Psoas muscle (tissue), 7 donors: ENCODE measurements at regions not wholly inside any gene's neighbourhood (a gene's known extent, or its start where the extent isn't known, plus 50 kb on each side); places are given as distances from the start of the nearest gene placed in this dataset.

ENCODE experiments used
- ATAC-seq, 4 donors: fragments of 200-7000 bp; cut with Tn5 transposase; one replicate each; pipeline ENCODE4 v1.9.1; 2020; ENCODE audit warnings: moderate library complexity in 3 of 4, mild to moderate bottlenecking in 2 of 4
- DNase-seq, 2 donors: peaks; one replicate each; pipeline ENCODE4 v3.0.0-alpha.2; 2020
- H3K27ac ChIP-seq: fragments of 200-600 bp; one replicate; pipeline ENCODE4 v1.8.0; 2022
- H3K27me3 ChIP-seq, 3 donors: fragments of 200-600 bp in 1 of 3; one replicate each; pipeline versions ENCODE4 v1.6.1 to v1.8.0; 2013 to 2022; ENCODE audit warnings: low read length in 2 of 3, mild to moderate bottlenecking in 2 of 3, moderate library complexity in 1 of 3; ENCODE audit not compliant: insufficient read depth in 3 of 3
- H3K36me3 ChIP-seq, 2 donors: fragments of 200-600 bp in 1 of 2; one replicate each; pipeline versions ENCODE4 v1.6.1 to v1.8.0; 2013 to 2022; ENCODE audit warnings: low read depth in 1 of 2, mild to moderate bottlenecking in 1 of 2, moderate library complexity in 1 of 2; ENCODE audit not compliant: insufficient read depth in 1 of 2
- H3K4me1 ChIP-seq: fragments of 200-600 bp; one replicate; pipeline ENCODE4 v1.8.0; 2022
- H3K4me3 ChIP-seq: fragments of 200-600 bp; one replicate; pipeline ENCODE4 v1.8.0; 2022; ENCODE audit warnings: mild to moderate bottlenecking
- H3K9me3 ChIP-seq: fragments of 200-600 bp; one replicate; pipeline ENCODE4 v1.8.0; 2022
- WGBS, 3 donors: extraction: QIAGEN DNeasy Blood & Tissue Kit; methylation state at CpG; one replicate each; pipeline versions ENCODE4 v1.1.6 to v1.1.7; 2013; 5-methylcytosine and 5-hydroxymethylcytosine counted together
- intact Hi-C, 2 donors: fragments of 100-400 bp; cut with DNase I; formaldehyde crosslinking; loops; one replicate each; pipeline versions ENCODE4 v1.11.0 to v1.14.2; 2022
- TF ChIP-seq, protein P1 (sequence below): fragments of 200-600 bp; IDR thresholded peaks from one replicate; pipeline ENCODE4 v1.8.0; 2022; ENCODE audit warnings: antibody characterized with exemption
- donor health status: healthy with polysubstance abuse.
- donor health status: DM: no; HTN: no; CAD: no; lungs with moderate emphysema.
- donor health status: Bipolar disorder and iron deficiency.
- donor health status: healthy.
- donor health status: DM: yes; HTN: yes; CAD: no.
- donor health status: DM: no; HTN: no; CAD: no.
- donor health status: DM: yes; HTN: yes; CAD: no.

DNA sequence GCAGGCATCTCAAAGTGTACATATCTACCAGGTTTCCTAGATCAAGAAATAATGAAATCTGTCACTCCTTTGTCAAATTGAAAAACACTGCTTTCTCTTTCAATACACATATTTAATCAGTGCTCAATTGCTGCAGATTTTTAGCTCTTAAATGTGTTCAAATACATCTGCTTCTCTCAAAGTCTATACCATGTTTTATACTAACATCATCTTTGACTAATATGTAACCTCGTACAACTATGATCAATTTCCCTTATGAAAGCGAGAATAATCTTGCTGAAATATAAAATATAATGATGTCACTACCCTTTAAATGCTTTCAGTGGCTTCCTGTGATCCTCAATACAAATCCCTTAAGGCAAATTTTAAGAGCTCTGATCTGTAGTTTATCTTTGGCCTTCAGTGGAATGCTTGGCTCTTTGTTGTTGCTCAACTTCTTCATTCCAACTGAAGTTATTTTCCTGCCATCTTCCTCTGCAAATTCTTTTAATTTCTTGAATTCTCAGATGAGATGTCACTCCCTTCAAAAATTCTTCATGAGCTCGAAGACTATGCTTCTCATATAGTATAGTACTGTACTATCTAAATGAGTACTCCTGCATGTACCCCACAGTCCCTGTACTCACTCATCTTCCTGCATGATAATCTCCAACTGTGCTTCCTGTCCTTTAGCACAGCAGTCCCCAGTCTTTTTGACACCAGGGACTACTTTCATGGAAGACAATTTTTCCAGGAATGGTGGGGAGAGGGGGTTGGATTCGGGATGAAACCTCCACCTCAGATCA lies 545.1 kb upstream of the GJE1 start:
- ATAC-seq (no peak), DNase-seq (no peak)
- H3K27me3 ChIP-seq = no peaks in the 10 kb centered on the region
- intact Hi-C loops = no loop called here
- TF ChIP-seq, protein P1, sequence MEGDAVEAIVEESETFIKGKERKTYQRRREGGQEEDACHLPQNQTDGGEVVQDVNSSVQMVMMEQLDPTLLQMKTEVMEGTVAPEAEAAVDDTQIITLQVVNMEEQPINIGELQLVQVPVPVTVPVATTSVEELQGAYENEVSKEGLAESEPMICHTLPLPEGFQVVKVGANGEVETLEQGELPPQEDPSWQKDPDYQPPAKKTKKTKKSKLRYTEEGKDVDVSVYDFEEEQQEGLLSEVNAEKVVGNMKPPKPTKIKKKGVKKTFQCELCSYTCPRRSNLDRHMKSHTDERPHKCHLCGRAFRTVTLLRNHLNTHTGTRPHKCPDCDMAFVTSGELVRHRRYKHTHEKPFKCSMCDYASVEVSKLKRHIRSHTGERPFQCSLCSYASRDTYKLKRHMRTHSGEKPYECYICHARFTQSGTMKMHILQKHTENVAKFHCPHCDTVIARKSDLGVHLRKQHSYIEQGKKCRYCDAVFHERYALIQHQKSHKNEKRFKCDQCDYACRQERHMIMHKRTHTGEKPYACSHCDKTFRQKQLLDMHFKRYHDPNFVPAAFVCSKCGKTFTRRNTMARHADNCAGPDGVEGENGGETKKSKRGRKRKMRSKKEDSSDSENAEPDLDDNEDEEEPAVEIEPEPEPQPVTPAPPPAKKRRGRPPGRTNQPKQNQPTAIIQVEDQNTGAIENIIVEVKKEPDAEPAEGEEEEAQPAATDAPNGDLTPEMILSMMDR = no peak
- H3K27ac ChIP-seq = no peak overlapping the region
- no peaks in the 10 kb centered on the region for H3K36me3 ChIP-seq
- WGBS, 3 donors = 70 to 77% (median 75%) methylated on average over 4 of the region's 4 CpGs
- H3K4me1 ChIP-seq = no peaks in the 10 kb centered on the region
- H3K4me3 ChIP-seq = no peak overlapping the region
- H3K9me3 ChIP-seq = no peaks in the 10 kb centered on the region

DNA sequence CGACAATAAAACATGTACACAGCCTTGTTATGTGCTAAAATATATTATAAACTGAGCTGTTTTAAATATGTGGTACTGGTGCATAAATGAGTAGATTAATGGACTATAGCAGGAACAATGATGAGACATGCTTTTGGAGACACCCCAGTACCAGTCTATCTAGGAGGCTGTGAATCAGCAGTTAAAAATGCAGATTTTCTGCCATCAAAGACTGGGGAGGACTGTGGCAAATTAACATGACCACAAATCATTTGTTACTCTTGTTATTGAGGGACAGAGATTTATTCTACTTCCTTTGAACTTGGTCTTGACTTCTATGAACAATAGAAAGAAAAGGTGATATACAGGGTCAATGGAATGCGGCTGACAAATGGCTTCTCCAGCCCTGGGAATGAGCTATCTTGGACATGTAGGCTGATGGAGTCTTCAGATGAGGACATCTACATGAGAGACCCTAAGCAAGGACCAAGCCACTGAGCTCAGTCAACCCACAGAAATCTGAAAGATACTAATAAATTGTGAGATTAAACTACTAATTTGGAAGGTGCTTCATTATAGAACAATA lies 551.7 kb upstream of the GJE1 start:
- no peaks in the 10 kb centered on the region for H3K36me3 ChIP-seq
- H3K9me3 ChIP-seq = no peaks in the 10 kb centered on the region
- intact Hi-C loops = no loop called here
- TF ChIP-seq, protein P1 = no peak
- H3K27ac ChIP-seq = no peak overlapping the region
- 84 to 95% (median 92%) methylated on average over 2 of the region's 2 CpGs for WGBS, 3 donors
- ATAC-seq = no peak
- no peaks in the 10 kb centered on the region for H3K27me3 ChIP-seq
- no peaks in the 10 kb centered on the region for H3K4me1 ChIP-seq
- H3K4me3 ChIP-seq = no peak overlapping the region
- DNase-seq = no peak

DNA sequence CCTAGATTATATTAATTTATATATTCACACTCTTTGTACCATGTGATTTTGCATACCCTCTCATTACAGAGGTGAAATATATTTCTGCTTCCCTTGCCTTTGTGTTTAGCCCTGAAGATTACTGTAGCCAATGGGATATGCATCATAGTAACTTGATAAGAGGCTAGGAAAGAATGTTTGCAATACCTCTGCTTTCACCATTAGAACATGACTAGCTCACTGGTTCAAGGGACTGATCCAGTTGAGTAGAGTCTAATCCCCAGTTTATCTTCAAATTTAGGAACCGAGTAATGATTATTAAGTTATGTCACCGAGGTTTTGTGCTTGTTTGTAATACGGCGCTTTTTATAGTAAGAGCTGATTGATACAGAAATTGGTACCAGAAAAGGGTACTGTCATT lies 552.6 kb upstream of the GJE1 start:
- H3K4me3 ChIP-seq = no peak overlapping the region
- WGBS, 3 donors = 74 to 77% (median 76%) methylated on average over 4 of the region's 4 CpGs
- no peaks in the 10 kb centered on the region for H3K9me3 ChIP-seq
- intact Hi-C loops = no loop called here
- no peaks in the 10 kb centered on the region for H3K27me3 ChIP-seq
- TF ChIP-seq, protein P1 = no peak
- no peaks in the 10 kb centered on the region for H3K36me3 ChIP-seq
- ATAC-seq = no peak
- H3K27ac ChIP-seq = no peak overlapping the region
- no peaks in the 10 kb centered on the region for H3K4me1 ChIP-seq
- no peak for DNase-seq

DNA sequence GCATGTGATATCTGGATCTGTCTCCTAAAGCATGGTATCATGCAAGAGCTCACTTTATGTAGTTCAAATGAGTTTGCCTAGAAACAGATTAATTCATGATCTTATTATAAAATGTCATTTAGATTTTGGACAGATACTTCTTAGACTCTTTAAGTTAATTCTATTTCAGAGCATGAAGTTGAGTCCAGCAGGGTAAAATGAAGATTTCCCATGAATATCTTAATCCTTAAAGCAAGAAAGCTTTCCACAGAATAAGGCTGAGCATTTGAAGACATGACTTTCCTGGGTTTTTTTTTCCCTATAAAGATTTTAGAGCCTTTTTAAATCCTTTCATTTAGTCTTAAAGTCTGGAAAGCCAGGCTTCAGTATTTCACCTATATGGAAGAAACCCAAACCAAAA lies 556.0 kb upstream of the GJE1 start:
- Histone ChIP-seq H3K4me3 (no peak overlapping the region), H3K27me3 (no peaks in the 10 kb centered on the region), H3K9me3 (no peaks in the 10 kb centered on the region), H3K36me3 (no peaks in the 10 kb centered on the region), H3K27ac (no peak overlapping the region), H3K4me1 (no peaks in the 10 kb centered on the region)
- ATAC-seq (no peak), DNase-seq (no peak)
- intact Hi-C loops = no loop called here
- TF ChIP-seq, protein P1 = no peak
